Ovary (tissue), 7 donors: ENCODE measurements at regions not wholly inside any gene's neighbourhood (a gene's known extent, or its start where the extent isn't known, plus 50 kb on each side); places are given as distances from the start of the nearest gene placed in this dataset.

ENCODE experiments used
- DNase-seq, 5 donors: peaks; one replicate each; pipeline ENCODE4 v3.0.0-alpha.2; 2019 to 2020
- H3K27ac ChIP-seq, 2 donors: fragments of 200-600 bp; one replicate each; pipeline versions ENCODE4 v1.5.1 to v1.8.0; 2019 to 2022
- H3K27me3 ChIP-seq: fragments of 200-600 bp; one replicate; pipeline ENCODE4 v1.8.0; 2022
- H3K36me3 ChIP-seq: fragments of 200-600 bp; sonication (generic); one replicate; pipeline ENCODE4 v1.5.1; 2019
- H3K4me1 ChIP-seq: one replicate; pipeline ENCODE4 v1.8.1; 2013; ENCODE audit warnings: mild to moderate bottlenecking, moderate library complexity; ENCODE audit not compliant: insufficient read depth
- H3K4me3 ChIP-seq: fragments of 200-600 bp; sonication (generic); one replicate; pipeline ENCODE4 v1.5.1; 2017
- H3K9me3 ChIP-seq, 2 donors: fragments of 200-600 bp in 1 of 2; sonication (generic) in 1 of 2; one replicate each; pipeline versions ENCODE4 v1.5.1 to v1.8.1; 2013 to 2019; ENCODE audit warnings: mild to moderate bottlenecking in 1 of 2, moderate library complexity in 1 of 2
- CTCF ChIP-seq, 3 donors: fragments of 450-650 bp in 2 of 3; fragments of 200-600 bp in 1 of 3; IDR thresholded peaks; one replicate each; pipeline versions ENCODE4 v1.5.1 to v1.8.0; 2016 to 2022; ENCODE audit warnings: antibody characterized with exemption in 3 of 3, mild to moderate bottlenecking in 1 of 3
- EP300 ChIP-seq: sonication (generic); formaldehyde crosslinking; IDR thresholded peaks from one replicate; pipeline ENCODE4 v1.6.1; 2017; ENCODE audit warnings: antibody characterized with exemption
- POLR2A ChIP-seq: fragments of 450-650 bp; IDR thresholded peaks from one replicate; pipeline ENCODE4 v1.6.1; 2017; ENCODE audit warnings: antibody characterized with exemption, mild to moderate bottlenecking, moderate library complexity
- WGBS, 3 donors: extraction: QIAGEN DNeasy Blood & Tissue Kit in 1 of 3; methylation state at CpG; one replicate each; pipeline versions ENCODE4 v1.1.5 to v1.1.7; 2013 to 2017; 5-methylcytosine and 5-hydroxymethylcytosine counted together
- intact Hi-C, 4 donors: fragments of 100-400 bp; cut with DNase I; formaldehyde crosslinking; loops; one replicate each; pipeline versions ENCODE4 v1.11.0 to v1.15.1; 2022 to 2023
- donor health status: DM: no; HTN: no; CAD: no; lungs with moderate emphysema.
- donor health status: DM: no; HTN: no; CAD: no.
- donor health status: Bipolar disorder and iron deficiency.
- donor health status: DM: no; HTN: no; CAD: no.
- donor health status: DM: yes; HTN: yes; CAD: no.

GRCh38 chr14:97283426-97283825 lies 486.2 kb downstream of the VRK1 start:
- Histone ChIP-seq H3K36me3 (no peaks in the 10 kb centered on the region), H3K4me3 (no peak overlapping the region), H3K27me3 (no peaks in the 10 kb centered on the region), H3K27ac (no peak overlapping the region), H3K4me1 (no peaks in the 10 kb centered on the region), H3K9me3 (no peaks in the 10 kb centered on the region)
- TF ChIP-seq POLR2A: no peak
- TF ChIP-seq EP300: no peak
- TF ChIP-seq CTCF (IDR thresholded peaks at IDR 0.05): no peak
- intact Hi-C loops: no loop called here
- WGBS, 3 donors: 59 to 66% (median 59%) methylated on average over 8 of the region's 8 CpGs
- DNase-seq: no peak

DNA sequence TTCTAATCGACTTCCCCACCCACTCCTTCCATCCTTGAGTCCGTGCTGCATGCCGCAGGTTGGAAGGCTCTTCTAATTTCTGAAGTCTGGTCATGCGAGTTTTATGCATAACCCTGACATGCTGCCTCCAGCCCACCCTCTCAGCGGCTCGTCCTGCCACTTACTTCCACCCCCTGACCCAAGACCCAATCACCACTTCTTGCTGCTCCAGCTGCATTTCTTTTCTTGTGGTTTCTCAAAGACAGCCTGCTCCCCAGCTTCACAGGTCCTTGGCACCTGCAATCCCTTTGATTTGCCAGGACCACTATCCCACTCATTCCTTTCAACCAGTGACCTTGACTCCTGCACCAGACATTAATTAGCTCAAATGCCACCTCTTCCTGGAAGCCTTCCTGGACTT lies 486.7 kb downstream of the VRK1 start:
- Histone ChIP-seq H3K27me3 (no peaks in the 10 kb centered on the region), H3K4me3 (no peak overlapping the region), H3K9me3 (no peaks in the 10 kb centered on the region), H3K4me1 (no peaks in the 10 kb centered on the region), H3K36me3 (no peaks in the 10 kb centered on the region), H3K27ac (no peak overlapping the region)
- intact Hi-C loops: no loop called here
- DNase-seq: no peak
- WGBS, 3 donors: 66 to 79% (median 75%) methylated on average over 6 of the region's 6 CpGs
- TF ChIP-seq CTCF (IDR thresholded peaks at IDR 0.05): no peak

DNA sequence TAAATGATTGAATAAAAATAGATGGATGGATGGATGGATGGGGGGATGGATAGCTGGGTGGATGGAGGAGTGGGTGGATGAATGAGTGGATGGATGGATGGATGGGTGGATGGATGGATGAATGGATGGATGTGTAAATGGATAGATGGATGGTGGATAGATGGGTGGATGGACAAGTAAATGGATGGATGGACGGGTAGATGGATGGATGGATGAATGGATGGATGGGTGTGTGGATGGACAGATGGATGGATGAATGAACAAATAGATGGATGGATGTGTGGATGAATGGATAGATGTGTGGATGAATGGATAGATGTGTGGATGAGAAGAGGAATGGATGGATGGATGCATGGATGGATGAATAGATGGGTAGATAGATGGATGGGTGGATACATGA lies 490.8 kb downstream of the VRK1 start:
- TF ChIP-seq EP300: no peak
- TF ChIP-seq POLR2A: no peak
- no peak for TF ChIP-seq CTCF (IDR thresholded peaks at IDR 0.05)
- Histone ChIP-seq H3K36me3 (no peaks in the 10 kb centered on the region), H3K27ac (no peak overlapping the region), H3K27me3 (no peaks in the 10 kb centered on the region), H3K4me3 (no peak overlapping the region), H3K9me3 (no peaks in the 10 kb centered on the region), H3K4me1 (no peaks in the 10 kb centered on the region)
- no peak for DNase-seq
- WGBS, 3 donors: 76 to 81% (median 78%) methylated on average over 1 of the region's 1 CpG
- intact Hi-C loops: no loop called here

- WGBS, 3 donors: 20 to 41% (median 27%) methylated on average over 4 of the region's 4 CpGs
- no peaks in the 10 kb centered on the region for H3K27me3 ChIP-seq
- H3K9me3 ChIP-seq: no peaks in the 10 kb centered on the region
- TF ChIP-seq POLR2A (no peak), EP300 (no peak)
- no peaks in the 10 kb centered on the region for H3K36me3 ChIP-seq
- H3K27ac ChIP-seq: no peak overlapping the region
- DNase-seq: no peak
- intact Hi-C loops: no loop called here
- no peaks in the 10 kb centered on the region for H3K4me1 ChIP-seq
- no peak overlapping the region for H3K4me3 ChIP-seq
Observed at GRCh38 chr14:97290065-97290464, 492.9 kb downstream of the VRK1 start.

GRCh38 chr14:97290977-97291376 lies 493.8 kb downstream of the VRK1 start:
- TF ChIP-seq POLR2A: no peak
- no peak for TF ChIP-seq EP300
- TF ChIP-seq CTCF (IDR thresholded peaks at IDR 0.05): no peak
- Histone ChIP-seq H3K27ac (no peak overlapping the region), H3K9me3 (no peaks in the 10 kb centered on the region), H3K27me3 (no peaks in the 10 kb centered on the region), H3K36me3 (no peaks in the 10 kb centered on the region), H3K4me3 (no peak overlapping the region), H3K4me1 (no peaks in the 10 kb centered on the region)
- 82 to 89% (median 85%) methylated on average over 3 of the region's 3 CpGs for WGBS, 3 donors
- intact Hi-C loops: no loop called here
- no peak for DNase-seq
